SK-MEL-5 (cell line): ENCODE measurements at regions not wholly inside any gene's neighbourhood (a gene's known extent, or its start where the extent isn't known, plus 50 kb on each side); places are given as distances from the start of the nearest gene placed in this dataset.

ENCODE experiments used
- DNase-seq: peaks from one replicate; pipeline ENCODE4 v3.0.0-alpha.2; 2016; ENCODE audit warnings: low read depth, low spot score
- in situ Hi-C: cut with HindIII; loops from 2 replicates; pipeline ENCODE4 v1.10.0; 2016; ENCODE audit warnings: low sequenced_read_pairs, high pct_unique_total_duplicates, low pct_unique_long_range_greater_than_20kb

GRCh38 chr6:71047417-71047816 lies 90.6 kb upstream of the B3GAT2 start:
- in situ Hi-C loops, result no loop called here
- DNase-seq, result no peak

- in situ Hi-C loops, result no loop called here
- DNase-seq, result no peak
These were observed 91.7 kb upstream of the B3GAT2 start for GRCh38 chr6:71048320-71049164.

GRCh38 chr6:71049198-71049770 lies 92.4 kb upstream of the B3GAT2 start:
- in situ Hi-C loops, result no loop called here
- DNase-seq, result no peak

GRCh38 chr6:71053475-71053874 lies 96.6 kb upstream of the B3GAT2 start:
- in situ Hi-C loops, result no loop called here
- DNase-seq, result no peak

- in situ Hi-C loops, result no loop called here
- no peak for DNase-seq
These were observed 99.8 kb upstream of the B3GAT2 start for GRCh38 chr6:71056656-71057055.

- in situ Hi-C loops, result no loop called here
- no peak for DNase-seq
These were observed 109.3 kb upstream of the B3GAT2 start for GRCh38 chr6:71066153-71066552.

- in situ Hi-C loops, result no loop called here
- no peak for DNase-seq
These were observed 111.0 kb upstream of the B3GAT2 start for GRCh38 chr6:71067816-71068215.

- in situ Hi-C loops, result no loop called here
These were observed 115.6 kb upstream of the B3GAT2 start for GRCh38 chr6:71072508-71072907.

GRCh38 chr6:71077655-71078054 lies 120.8 kb upstream of the B3GAT2 start:
- DNase-seq, result no peak
- in situ Hi-C loops, result no loop called here

More at GRCh38 chr6:71072508-71072907, 115.6 kb upstream of the B3GAT2 start:
- DNase-seq, result no peak

GRCh38 chr6:71079677-71080076 lies 122.8 kb upstream of the B3GAT2 start:
- in situ Hi-C loops, result no loop called here
- no peak for DNase-seq

- no peak for DNase-seq
- in situ Hi-C loops, result no loop called here
These were observed 123.3 kb upstream of the B3GAT2 start for GRCh38 chr6:71080133-71080532.

- in situ Hi-C loops, result no loop called here
- DNase-seq, result no peak
These were observed 124.0 kb upstream of the B3GAT2 start for GRCh38 chr6:71080826-71081225.

GRCh38 chr6:71082033-71082650 lies 125.3 kb upstream of the B3GAT2 start:
- no peak for DNase-seq
- in situ Hi-C loops, result no loop called here

GRCh38 chr6:71083308-71083820 lies 126.5 kb upstream of the B3GAT2 start:
- in situ Hi-C loops, result no loop called here
- DNase-seq, result no peak

- in situ Hi-C loops, result no loop called here
- no peak for DNase-seq
These were observed 131.3 kb upstream of the B3GAT2 start for GRCh38 chr6:71088166-71088565.

- in situ Hi-C loops, result no loop called here
These were observed 133.4 kb upstream of the B3GAT2 start for GRCh38 chr6:71090217-71090616.

GRCh38 chr6:71091167-71091566 lies 134.3 kb upstream of the B3GAT2 start:
- in situ Hi-C loops, result no loop called here

More at GRCh38 chr6:71090217-71090616, 133.4 kb upstream of the B3GAT2 start:
- DNase-seq, result no peak

GRCh38 chr6:71091956-71092355 lies 135.1 kb upstream of the B3GAT2 start:
- in situ Hi-C loops, result no loop called here
- no peak for DNase-seq

More at GRCh38 chr6:71091167-71091566, 134.3 kb upstream of the B3GAT2 start:
- DNase-seq, result no peak
